Fibroblast of gingiva (primary cell): ENCODE measurements at regions not wholly inside any gene's neighbourhood (a gene's known extent, or its start where the extent isn't known, plus 50 kb on each side); places are given as distances from the start of the nearest gene placed in this dataset.
"Not testable (repeated sequence)": the region's sequence is repeated elsewhere in the genome, so short reads cannot be mapped to it uniquely, and the experiment has no call there.

Experiments used
- DNase-seq: peaks from one replicate; pipeline ENCODE4 v3.0.0-alpha.2; 2011; ENCODE audit warnings: low read depth

GRCh38 chr9:117938896-117939295, 234.7 kb downstream of the TLR4 start:
- DNase-seq, result no peak

DNA sequence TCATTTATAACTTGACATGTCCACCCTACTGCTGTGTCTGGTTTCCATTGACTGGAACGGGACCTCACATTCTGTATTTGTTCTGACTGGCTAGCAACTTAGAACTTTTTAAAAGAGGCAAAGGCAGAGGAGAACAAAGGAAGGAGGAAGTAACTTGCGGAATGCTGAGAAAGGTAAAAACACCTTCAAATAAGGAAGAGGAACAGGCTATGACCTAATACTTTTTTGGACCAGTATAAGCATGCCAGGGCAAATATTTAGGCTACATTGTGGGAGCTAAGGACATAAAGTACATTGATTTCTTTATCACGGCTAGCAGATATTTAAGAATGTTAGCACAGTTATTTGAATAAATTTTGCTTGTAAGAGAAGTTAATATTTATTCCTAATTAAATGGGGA, 240.5 kb downstream of the TLR4 start:
- not testable (repeated sequence) for DNase-seq

- no peak for DNase-seq
Observed at GRCh38 chr9:117945286-117945685, 241.1 kb downstream of the TLR4 start.

DNA sequence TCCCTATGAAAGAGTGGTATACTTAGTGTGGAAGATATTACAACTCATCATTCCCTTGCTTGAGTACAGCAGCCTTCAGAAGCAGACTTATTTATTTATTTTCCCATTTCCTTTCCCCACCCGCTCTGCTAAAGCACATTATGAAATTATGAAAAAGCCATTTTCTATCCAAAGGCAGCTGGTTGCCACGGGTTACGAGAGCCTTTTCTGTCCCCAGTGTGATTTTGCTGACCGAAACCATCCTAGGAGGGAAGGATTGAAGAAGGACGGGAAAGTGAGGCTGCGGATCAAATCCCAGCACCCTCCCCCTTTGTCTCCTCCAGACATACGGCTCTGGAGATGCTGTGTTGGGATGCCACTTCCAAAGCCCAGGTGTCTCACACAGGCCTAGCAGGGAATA, 246.9 kb downstream of the TLR4 start:
- no peak for DNase-seq

DNA sequence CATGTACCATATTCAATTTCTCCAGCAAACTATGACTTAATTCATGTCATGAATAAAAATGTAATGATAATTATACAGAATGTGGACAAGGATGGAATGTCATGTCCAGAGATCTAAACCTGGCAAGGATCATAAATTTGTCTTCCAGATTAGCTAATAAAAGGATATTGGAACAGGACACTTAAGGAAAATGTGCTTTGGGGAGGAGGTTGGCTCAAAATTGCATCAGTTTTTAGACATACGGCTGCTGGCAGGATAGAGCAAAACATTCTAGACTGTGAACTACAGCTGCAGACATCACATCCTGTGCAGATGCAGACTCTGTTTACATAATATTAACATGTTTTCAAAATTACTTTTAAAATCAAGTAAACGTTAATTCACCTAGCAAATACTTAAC, 248.4 kb downstream of the TLR4 start:
- DNase-seq, result no peak

DNA sequence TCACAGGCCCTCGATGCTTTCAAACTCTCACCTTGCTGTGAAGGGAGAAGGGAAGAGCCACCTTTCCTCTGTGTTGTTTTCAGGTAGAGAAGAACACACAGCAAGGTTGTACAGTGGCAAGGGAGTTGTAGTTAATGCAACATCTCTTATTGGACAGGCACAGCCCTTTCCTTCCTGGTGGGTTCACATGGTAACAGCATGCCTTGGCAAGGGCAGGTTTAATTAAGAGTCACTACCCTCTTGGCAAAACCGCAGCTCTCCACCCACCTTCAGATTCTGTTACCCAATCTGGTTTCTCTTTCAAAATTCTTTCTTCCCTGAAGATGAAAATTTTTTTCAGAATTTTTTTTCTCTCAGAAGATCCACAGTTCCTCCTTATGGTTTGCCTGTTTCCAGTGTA, 253.1 kb downstream of the TLR4 start:
- DNase-seq, result no peak

- no peak for DNase-seq
Observed at GRCh38 chr9:117958726-117959125, 254.5 kb downstream of the TLR4 start.

- no peak for DNase-seq
Observed at GRCh38 chr9:117963493-117964090, 259.4 kb downstream of the TLR4 start.

- no peak for DNase-seq
Observed at GRCh38 chr9:117970276-117971050, 266.3 kb downstream of the TLR4 start.

DNA sequence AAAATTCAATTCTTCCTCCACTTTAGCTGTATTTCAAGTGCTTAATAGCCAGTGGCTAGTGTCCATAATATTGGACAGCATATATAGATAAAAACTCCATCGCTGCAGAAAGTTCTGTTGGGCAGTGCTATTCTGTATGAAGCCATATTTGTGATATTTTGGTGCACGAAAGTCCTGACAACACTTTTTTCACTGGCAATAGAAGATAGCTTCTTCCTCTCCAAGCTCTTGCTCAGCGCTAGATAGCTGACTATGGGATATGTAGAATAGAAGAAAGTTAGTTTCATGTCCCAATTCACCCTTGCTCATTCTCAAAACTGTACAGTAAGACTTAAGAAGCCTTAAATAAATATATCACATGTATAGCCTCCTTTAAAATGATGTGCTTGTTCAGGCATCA, 269.9 kb downstream of the TLR4 start:
- DNase-seq, result no peak

DNA sequence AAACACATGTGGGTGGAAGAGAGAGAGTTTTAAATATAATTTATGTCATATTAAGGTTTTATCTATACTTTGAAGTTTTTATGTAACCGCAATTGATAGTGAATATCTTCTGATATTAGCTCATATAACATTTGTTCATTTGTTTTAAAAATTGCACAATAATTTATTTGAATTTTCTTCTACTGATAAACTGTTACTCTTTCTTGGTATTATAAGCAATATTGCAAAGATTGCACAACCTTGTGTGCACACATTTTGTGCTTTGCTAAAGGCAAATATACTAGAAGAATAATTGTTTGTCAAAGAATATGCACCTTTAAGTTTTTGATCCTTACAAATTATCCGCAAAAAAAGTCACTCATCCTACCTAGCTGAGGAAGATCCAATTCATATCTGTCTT, 275.7 kb downstream of the TLR4 start:
- no peak for DNase-seq

- no peak for DNase-seq
Observed at GRCh38 chr9:117987945-117988344, 283.7 kb downstream of the TLR4 start.

GRCh38 chr9:117992006-117992405, 287.8 kb downstream of the TLR4 start:
- no peak for DNase-seq

DNA sequence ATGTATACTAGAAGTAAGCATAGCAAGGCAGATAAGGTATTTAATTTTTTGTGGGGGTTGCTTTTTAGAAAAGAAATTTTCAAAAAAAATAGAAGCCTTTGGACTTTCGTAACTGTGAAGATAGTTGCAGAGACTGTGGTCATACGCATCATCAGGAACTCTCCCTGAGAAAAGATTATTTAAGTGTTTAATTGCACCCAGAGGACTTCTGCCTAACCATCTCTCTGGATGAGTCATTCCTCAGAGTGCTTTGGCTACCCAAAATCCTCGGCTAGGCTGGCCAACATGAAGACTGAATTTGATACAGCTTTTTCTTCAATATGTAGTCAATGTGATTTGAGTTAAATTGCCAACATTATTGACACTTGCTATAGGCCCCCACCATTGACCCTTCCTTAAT, 296.4 kb downstream of the TLR4 start:
- DNase-seq, result no peak

DNA sequence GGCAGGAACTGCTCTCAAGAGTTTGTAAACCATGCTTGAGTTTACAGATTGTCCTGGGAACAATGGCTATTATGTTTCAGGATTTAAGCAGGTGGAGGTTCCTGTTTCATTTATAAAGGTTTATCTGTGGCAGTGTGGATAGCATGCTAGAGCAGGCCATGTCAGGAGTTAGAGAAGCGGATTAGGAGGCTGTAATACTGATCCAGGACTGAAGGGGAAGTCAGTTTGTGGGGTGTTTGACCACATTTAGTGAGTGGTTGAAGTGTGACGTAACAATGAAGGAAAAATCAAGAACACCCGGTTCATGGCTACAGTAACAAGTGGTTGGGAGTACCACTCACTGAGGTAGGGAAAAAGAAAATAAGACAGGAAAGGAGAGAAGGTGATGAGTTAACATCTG, 299.0 kb downstream of the TLR4 start:
- no peak for DNase-seq

DNA sequence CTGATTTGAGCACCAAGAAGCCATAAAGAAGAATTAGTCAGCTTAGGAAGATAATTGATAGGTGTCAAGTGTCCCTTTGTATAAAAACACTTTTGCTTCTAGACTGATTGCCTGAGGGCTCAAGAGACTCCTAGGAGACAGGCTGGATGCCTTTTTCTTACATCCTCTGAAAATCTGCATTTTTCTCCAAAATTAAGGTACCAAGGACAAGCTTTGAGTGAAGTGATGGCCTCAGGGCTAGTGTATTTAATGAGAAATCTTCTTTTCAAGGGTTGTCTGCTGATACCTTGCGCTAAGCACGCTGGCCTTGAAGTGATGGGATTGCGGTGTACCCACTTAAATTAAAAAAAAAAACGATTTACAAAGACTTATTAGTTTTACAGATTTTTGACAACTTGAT, 304.0 kb downstream of the TLR4 start:
- no peak for DNase-seq

GRCh38 chr9:118009614-118010013, 305.4 kb downstream of the TLR4 start:
- DNase-seq, result no peak

- DNase-seq, result no peak
Observed at GRCh38 chr9:118017607-118018122, 313.5 kb downstream of the TLR4 start.

DNA sequence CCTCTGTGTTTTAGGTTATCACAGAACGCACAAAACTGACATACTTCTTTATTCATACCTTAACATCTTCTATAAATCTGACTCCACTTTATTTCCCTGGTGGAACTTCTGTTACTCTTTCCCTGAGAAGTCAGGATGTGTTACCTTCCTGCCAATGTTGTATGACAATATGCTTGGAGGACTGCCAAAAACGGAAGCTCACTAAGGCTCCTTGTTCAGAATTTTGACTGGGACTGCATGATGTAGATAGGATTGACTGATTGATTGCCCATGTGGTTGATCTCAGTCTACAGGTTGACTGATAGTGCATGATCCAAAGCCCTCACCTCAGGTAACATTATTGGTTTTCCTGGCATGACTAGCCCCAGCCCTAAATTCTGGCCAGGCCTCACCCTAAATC, 319.4 kb downstream of the TLR4 start:
- DNase-seq, result no peak

- DNase-seq, result no peak
Observed at GRCh38 chr9:118028225-118028624, 324.0 kb downstream of the TLR4 start.

GRCh38 chr9:118029425-118029824, 325.2 kb downstream of the TLR4 start:
- no peak for DNase-seq

GRCh38 chr9:118034701-118035100, 330.5 kb downstream of the TLR4 start:
- DNase-seq, result no peak

GRCh38 chr9:118038713-118039112, 334.5 kb downstream of the TLR4 start:
- DNase-seq, result no peak

DNA sequence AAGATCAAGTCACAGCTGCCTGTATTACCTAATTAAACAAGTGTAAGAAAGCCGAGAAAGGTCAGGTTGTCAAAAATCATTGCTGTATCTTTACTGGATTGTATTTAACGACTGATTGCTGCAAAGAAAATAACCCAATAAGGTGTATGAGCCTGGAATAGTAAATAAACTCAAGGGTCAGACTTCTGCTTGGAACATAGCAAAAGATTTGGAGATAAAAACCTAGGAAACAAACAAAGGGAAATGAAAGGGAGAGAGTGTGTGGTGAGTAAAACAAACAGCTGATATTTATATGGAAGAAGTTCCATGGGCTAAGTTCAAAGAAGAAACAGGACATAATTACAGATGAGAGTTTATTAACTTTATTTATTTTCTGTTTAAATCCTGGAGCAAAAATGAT, 354.0 kb downstream of the TLR4 start:
- no peak for DNase-seq
